GM23338 (cell line): ENCODE measurements at regions not wholly inside any gene's neighbourhood (a gene's known extent, or its start where the extent isn't known, plus 50 kb on each side); places are given as distances from the start of the nearest gene placed in this dataset.

Experiments
- ATAC-seq: fragments of 200-7000 bp; cut with Tn5 transposase; 3 replicates; pipeline ENCODE4 v1.9.1; 2020
- DNase-seq: peaks from one replicate; pipeline ENCODE4 v3.0.0-alpha.2; 2015; ENCODE audit warnings: low spot score
- H2AFZ ChIP-seq: fragments of 200-600 bp; sonication (generic); 2 replicates; pipeline ENCODE4 v1.8.0; 2016; ENCODE audit warnings: antibody characterized with exemption, mild to moderate bottlenecking, moderate library complexity
- H3F3A ChIP-seq: fragments of 200-600 bp; sonication (generic); replicated peaks from 2 replicates; pipeline ENCODE4 v1.8.0; 2017; ENCODE audit warnings: antibody characterized with exemption, mixed run types, low read depth
- H3K27ac ChIP-seq: fragments of 200-600 bp; sonication (generic); 2 replicates; pipeline ENCODE4 v1.6.1; 2016; ENCODE audit warnings: low read depth
- H3K27me3 ChIP-seq: fragments of 200-600 bp; sonication (generic); 2 replicates; pipeline ENCODE4 v1.8.0; 2016; ENCODE audit warnings: mild to moderate bottlenecking, mixed run types, moderate library complexity; ENCODE audit not compliant: insufficient read depth
- H3K36me3 ChIP-seq: fragments of 200-600 bp; sonication (generic); 2 replicates; pipeline ENCODE4 v1.8.0; 2016; ENCODE audit warnings: mild to moderate bottlenecking; ENCODE audit not compliant: insufficient read depth
- H3K4me1 ChIP-seq: fragments of 200-600 bp; sonication (generic); 2 replicates; pipeline ENCODE4 v1.8.0; 2016; ENCODE audit warnings: mild to moderate bottlenecking, moderate library complexity; ENCODE audit not compliant: insufficient read depth
- H3K4me2 ChIP-seq: fragments of 200-600 bp; sonication (generic); 2 replicates; pipeline ENCODE4 v1.7.1; 2017; ENCODE audit warnings: mixed run types
- H3K4me3 ChIP-seq: fragments of 200-600 bp; sonication (generic); 2 replicates; pipeline ENCODE4 v1.6.1; 2016; ENCODE audit warnings: mixed run types
- H3K79me2 ChIP-seq: fragments of 200-600 bp; sonication (generic); replicated peaks from 2 replicates; pipeline ENCODE4 v1.8.0; 2017; ENCODE audit warnings: mild to moderate bottlenecking; ENCODE audit not compliant: insufficient read depth
- H3K9me2 ChIP-seq: fragments of 200-600 bp; sonication (generic); 2 replicates; pipeline ENCODE4 v1.8.0; 2017; ENCODE audit not compliant: insufficient read depth
- H4K20me1 ChIP-seq: fragments of 200-600 bp; sonication (generic); replicated peaks from 2 replicates; pipeline ENCODE4 v1.8.0; 2017; ENCODE audit warnings: mild to moderate bottlenecking; ENCODE audit not compliant: insufficient read depth
- H3K27ac Mint-ChIP-seq: 2 replicates; pipeline ENCODE4 v1.8.0; 2020; ENCODE audit warnings: inconsistent platforms, mild to moderate bottlenecking, moderate library complexity, mixed read lengths
- H3K27me3 Mint-ChIP-seq: 3 replicates; pipeline ENCODE4 v1.8.0; 2022; ENCODE audit warnings: low read depth, mild to moderate bottlenecking, moderate library complexity, mixed read lengths, inconsistent platforms; ENCODE audit not compliant: insufficient read depth, poor library complexity
- H3K36me3 Mint-ChIP-seq: 3 replicates; pipeline ENCODE4 v1.8.0; 2021; ENCODE audit warnings: low read depth, mild to moderate bottlenecking, inconsistent platforms, moderate library complexity, mixed read lengths
- H3K4me1 Mint-ChIP-seq: 3 replicates; pipeline ENCODE4 v1.8.0; 2020; ENCODE audit warnings: mild to moderate bottlenecking, inconsistent platforms, mixed read lengths
- H3K4me3 Mint-ChIP-seq: 3 replicates; pipeline ENCODE4 v1.8.0; 2021; ENCODE audit warnings: moderate library complexity, mild to moderate bottlenecking, inconsistent platforms, mixed read lengths
- H3K9me3 Mint-ChIP-seq: 3 replicates; pipeline ENCODE4 v1.8.0; 2020; ENCODE audit warnings: moderate library complexity, mild to moderate bottlenecking, inconsistent platforms, mixed read lengths
- CTCF ChIP-seq, 2 experiments: fragments of 200-600 bp in 1 of 2; sonication (generic) in 1 of 2; conservative IDR thresholded peaks; 2 replicates each; pipeline versions ENCODE4 v1.5.1 to v1.6.1; 2016 to 2017; ENCODE audit warnings: antibody characterized with exemption in 2 of 2, low read depth in 2 of 2, mild to moderate bottlenecking in 2 of 2, moderate library complexity in 1 of 2
- ETS1 ChIP-seq: IDR thresholded peaks from 2 replicates; pipeline ENCODE4 v1.6.1; 2016; ENCODE audit warnings: antibody characterized with exemption
- EZH2 ChIP-seq: fragments of 200-600 bp; sonication (generic); IDR thresholded peaks from one replicate; pipeline ENCODE4 v1.8.0; 2017; ENCODE audit warnings: antibody characterized with exemption, mild to moderate bottlenecking, low read depth; ENCODE audit not compliant: unreplicated experiment
- EZH2phosphoT487 ChIP-seq: fragments of 200-600 bp; sonication (generic); IDR thresholded peaks from one replicate; pipeline ENCODE4 v1.8.1; 2018; ENCODE audit warnings: antibody characterized with exemption; ENCODE audit not compliant: unreplicated experiment
- JUNB ChIP-seq: IDR thresholded peaks from one replicate; pipeline ENCODE4 v1.6.1; 2016; ENCODE audit warnings: antibody characterized with exemption; ENCODE audit not compliant: unreplicated experiment
- NANOG ChIP-seq: IDR thresholded peaks from 2 replicates; pipeline ENCODE4 v1.6.1; 2016; ENCODE audit warnings: antibody characterized with exemption, borderline replicate concordance
- REST ChIP-seq: IDR thresholded peaks from one replicate; pipeline ENCODE4 v1.6.1; 2018; ENCODE audit warnings: antibody characterized with exemption; ENCODE audit not compliant: unreplicated experiment
- STAT1 ChIP-seq: IDR thresholded peaks from one replicate; pipeline ENCODE4 v1.6.1; 2016; ENCODE audit warnings: antibody characterized with exemption; ENCODE audit not compliant: unreplicated experiment
- ZNF114 ChIP-seq: fragments of 250-450 bp; sonication (Bioruptor Pico); IDR thresholded peaks from 2 replicates; pipeline ENCODE4 v1.5.0; 2020; ENCODE audit warnings: mild to moderate bottlenecking, moderate library complexity
- ZNF331 ChIP-seq: fragments of 250-450 bp; sonication (Bioruptor Pico); IDR thresholded peaks from 2 replicates; pipeline ENCODE4 v1.5.0; 2020; ENCODE audit warnings: low read depth, mild to moderate bottlenecking, moderate library complexity
- ZNF462 ChIP-seq: fragments of 250-450 bp; sonication (Bioruptor Pico); IDR thresholded peaks from 2 replicates; pipeline ENCODE4 v1.5.0; 2020; ENCODE audit warnings: mild to moderate bottlenecking, moderate library complexity

- TF ChIP-seq CTCF (conservative IDR thresholded peaks at IDR 0.05; ENCODE audit: low read depth in 2 of 2), result no peak
- TF ChIP-seq ZNF114 (CRISPR knock-in tag), result no peak
- TF ChIP-seq REST, result no peak
- TF ChIP-seq ZNF331 (CRISPR knock-in tag), result no peak
Measured at GRCh38 chr15:39191871-39192291, 389.0 kb upstream of the THBS1 start (continued).

GRCh38 chr15:39192351-39192750 is 388.5 kb upstream of the THBS1 start:
- no peak overlapping the region for H3K4me2 ChIP-seq
- ATAC-seq (no peak), DNase-seq (no peak)
- Mint-ChIP-seq H3K9me3 (no peaks in the 10 kb centered on the region), H3K27ac (no peak overlapping the region), H3K36me3 (no peaks in the 10 kb centered on the region), H3K4me3 (no peak overlapping the region), H3K27me3 (no peaks in the 10 kb centered on the region), H3K4me1 (peaks cover 6% of the 10 kb centered on the region; the same call in 2 of the 3 replicates)
- no peaks in the 10 kb centered on the region for H4K20me1 ChIP-seq
- no peak overlapping the region for H2AFZ ChIP-seq
- H3K9me2 ChIP-seq, result peaks cover 14% of the 10 kb centered on the region
- H3K36me3 ChIP-seq, result no peaks in the 10 kb centered on the region
- no peak overlapping the region for H3K27ac ChIP-seq
- no peak overlapping the region for H3K4me3 ChIP-seq
- no peaks in the 10 kb centered on the region for H3K27me3 ChIP-seq
- no peaks in the 10 kb centered on the region for H3K79me2 ChIP-seq
- 0 out of 2 replicates have a peak, but pooled peaks cover 3% of the 10 kb centered on the region for H3K4me1 ChIP-seq
- H3F3A ChIP-seq, result no peaks in the 10 kb centered on the region
- no peak for TF ChIP-seq ETS1
- TF ChIP-seq EZH2phosphoT487, result no peak
- no peak for TF ChIP-seq JUNB
- no peak for TF ChIP-seq NANOG
- no peak for TF ChIP-seq EZH2
- no peak for TF ChIP-seq STAT1
- TF ChIP-seq ZNF462, result no peak
